ENCODE measurements at regions not wholly inside any gene's neighbourhood (a gene's known extent, or its start where the extent isn't known, plus 50 kb on each side); places are given as distances from the start of the nearest gene placed in this dataset.
"Not testable (repeated sequence)": the region's sequence is repeated elsewhere in the genome, so short reads cannot be mapped to it uniquely, and the experiment has no call there.

DNA sequence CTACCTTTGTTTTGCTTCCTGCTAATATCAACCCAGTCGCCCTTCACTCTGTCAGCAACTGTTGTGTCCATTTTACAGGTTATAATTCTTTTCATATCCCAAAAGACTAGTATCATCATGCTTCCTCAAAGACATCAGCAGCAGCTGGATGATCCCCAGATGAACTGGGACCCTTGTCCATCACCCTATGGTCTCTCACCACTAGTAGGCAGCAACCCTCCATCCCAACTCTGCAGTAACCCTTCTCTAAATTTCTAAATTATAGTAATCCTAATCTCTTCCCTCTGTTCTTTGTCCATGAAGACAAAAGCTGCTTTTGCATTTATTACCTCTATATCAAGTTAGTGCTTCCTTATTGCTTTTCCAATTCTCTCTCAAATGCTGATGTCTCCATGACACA lies 1025.8 kb downstream of the FAM181B start:
- peak in 1 of 2 experiments; percentile 3 for DNase-seq

DNA sequence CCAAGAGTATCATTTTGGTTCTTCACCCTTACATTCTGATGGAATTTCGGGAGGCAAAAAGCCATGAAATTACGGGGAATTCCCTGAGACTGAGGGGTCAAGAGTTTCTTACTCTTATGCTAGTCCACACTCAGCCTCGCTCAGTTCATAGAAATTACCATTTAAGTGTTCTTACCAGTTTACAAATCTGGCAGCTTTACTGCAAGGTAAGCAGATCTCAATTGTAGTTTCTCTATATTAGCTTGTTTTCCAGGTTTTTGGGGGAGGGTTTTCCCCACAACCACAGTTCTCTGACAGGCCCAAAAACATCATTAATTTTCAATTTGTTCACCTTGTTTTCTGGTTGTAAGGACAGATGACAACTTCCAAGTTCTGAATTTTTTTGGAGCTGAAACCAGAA lies 1028.4 kb downstream of the FAM181B start:
- no peak for DNase-seq

DNA sequence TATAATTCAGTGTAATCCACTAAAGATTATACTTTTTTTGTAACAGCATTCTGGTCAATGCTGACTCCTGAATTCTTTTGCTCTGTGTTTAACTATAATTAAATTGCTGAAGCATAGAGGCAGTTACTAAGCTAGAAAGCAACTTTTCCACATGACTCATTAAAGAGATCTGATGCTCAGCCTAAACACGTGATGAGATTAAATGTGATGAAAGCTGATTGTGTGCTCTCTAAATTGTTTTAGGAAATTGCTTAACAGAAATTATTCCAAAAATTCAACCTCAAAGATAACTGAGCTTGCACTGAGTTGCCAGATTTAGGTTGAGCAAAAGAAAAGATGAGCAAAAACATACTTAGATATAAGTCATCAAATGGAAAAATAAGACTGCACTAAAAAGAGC lies 1033.6 kb downstream of the FAM181B start:
- DNase-seq: no peak

DNA sequence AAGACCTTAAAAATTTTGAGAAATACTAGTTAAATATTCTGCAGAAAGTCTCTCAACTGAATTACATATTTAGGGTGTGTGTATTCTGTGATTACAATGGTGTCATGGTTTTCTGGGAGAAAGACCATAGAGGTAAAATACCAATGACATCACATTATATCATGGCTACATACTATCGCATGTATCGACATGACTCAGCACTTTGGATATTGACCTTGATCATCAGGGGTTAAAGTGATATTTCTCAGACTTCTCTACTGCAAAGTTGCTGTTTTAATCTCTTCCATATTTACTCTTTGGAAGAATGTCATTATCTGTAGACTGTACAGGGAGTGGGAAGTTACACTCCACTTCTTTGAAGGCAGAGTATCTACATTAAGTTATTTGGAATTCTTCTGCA lies 1046.6 kb downstream of the FAM181B start:
- no peak for DNase-seq

DNA sequence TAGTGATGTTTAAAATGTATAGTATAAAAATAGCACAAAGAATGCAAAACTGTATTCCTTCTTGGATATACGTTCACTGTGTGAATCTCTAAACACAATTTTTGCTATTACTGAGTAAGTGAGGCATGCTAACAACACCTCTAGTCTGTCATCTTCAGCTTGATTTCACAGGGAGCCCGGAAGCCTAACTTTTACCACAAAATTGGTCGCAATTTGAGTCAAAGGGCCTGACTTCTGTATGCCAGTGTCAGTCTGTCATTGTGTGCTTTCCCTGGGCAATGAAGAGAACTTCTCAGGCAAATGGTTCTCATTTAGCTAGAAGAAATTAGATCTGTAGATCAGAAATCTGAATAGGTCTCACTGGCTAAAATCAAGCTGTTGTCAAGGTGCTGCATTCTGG lies 1059.5 kb downstream of the FAM181B start:
- no peak for DNase-seq

DNA sequence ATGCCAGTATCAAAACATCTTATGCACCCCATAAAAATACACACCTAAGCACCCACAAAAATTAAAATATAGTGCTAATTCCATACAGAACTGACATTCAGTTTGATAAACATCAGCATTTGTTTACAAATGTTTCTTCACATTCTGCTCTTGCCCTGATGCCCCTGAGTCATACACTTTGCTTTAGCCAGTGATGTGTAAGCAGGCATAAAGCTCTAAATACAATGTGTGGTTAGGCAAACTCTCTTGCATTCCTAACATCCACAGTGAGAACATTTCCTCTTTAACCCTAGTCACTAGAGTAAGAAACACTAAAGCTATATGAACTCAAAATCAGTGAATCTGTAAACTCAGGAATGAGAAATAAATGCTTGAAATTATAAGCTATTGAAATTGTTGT lies 1060.7 kb downstream of the FAM181B start:
- no peak for DNase-seq

DNA sequence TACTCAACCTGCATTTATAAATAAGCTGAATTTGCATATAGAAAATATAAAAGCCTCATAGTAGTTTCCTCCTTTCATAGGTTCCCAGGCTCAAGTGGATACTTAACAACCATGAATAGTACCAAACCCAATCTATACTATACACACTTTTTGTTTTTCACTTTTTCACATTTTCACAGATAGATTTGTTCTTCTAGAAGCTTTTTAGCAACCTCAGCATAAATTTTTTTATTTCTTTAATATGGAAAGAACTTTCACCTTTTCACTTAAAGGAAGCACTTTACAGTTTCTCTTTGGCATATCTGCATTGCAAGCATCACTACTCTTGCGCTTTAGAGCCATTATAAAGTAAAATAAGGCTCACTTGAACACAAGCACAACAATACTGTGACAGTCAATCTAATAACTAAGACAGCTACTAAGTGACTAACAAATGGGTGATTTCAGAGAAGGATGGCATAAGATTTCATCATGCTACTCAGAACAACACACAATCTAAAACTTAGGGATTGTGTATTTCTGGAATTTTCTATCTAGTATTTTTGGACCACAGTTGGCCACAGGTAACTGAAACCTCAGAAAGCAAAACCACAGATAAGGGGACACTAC lies 1063.6 kb downstream of the FAM181B start:
- DNase-seq: no peak

DNA sequence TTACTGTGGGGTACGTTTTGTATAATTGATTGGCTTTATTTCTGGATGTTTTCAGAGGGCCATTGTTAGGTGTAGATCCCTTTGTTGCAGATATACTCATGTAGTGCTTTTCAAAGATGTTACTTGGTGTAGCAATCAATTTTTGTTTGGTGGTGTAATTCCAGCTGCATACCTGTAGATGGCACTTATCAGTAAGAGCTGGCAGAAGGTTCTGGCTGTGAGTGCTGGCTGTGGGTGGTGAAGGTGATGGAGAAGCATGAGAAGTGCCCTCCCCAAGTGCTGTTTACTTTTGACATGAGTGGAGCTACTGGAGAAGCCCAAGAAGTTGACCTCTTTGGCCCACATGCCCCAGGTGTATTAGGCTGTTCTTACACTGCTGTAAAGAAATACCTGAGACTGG lies 1074.9 kb downstream of the FAM181B start:
- DNase-seq: peak in 1 of 2 experiments; percentile 6

DNA sequence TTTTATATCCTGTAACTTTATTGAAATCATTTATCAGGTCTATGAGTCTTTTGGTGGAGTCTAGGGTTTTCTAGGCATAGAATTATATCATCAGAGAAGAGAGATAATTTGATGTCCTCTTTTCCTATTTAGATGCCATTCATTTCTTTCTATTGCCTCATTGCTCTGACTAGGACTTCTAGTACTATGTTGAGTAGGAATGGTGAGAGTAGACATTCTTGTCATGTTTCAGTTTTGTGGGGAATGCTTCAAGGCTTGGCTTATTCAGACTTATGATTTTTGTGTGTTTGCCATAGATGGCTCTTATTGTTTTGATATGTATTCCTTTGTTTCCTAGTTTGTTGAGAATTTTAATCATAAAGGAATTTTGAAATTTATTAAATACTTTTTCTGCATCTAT lies 1078.3 kb downstream of the FAM181B start:
- no peak for DNase-seq

DNA sequence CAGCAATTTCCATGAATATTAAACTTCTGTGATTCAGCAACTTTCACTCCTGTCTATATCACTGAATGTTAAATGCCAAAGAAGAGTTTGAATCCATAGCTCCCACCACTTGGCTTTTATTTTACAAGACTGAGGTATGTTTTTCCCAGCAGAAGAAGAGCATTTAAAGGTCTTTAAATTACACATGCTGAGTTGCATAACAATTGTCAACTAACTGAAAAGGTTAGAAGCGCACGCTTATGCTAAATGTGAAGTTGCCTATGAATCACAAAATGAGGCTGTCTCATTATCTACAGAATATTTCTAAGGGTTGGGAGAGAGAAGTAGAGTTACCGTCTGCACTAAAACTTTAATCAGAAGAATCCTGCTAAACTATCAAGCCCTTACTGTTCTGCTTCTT lies 1086.3 kb downstream of the FAM181B start:
- no peak for DNase-seq

DNA sequence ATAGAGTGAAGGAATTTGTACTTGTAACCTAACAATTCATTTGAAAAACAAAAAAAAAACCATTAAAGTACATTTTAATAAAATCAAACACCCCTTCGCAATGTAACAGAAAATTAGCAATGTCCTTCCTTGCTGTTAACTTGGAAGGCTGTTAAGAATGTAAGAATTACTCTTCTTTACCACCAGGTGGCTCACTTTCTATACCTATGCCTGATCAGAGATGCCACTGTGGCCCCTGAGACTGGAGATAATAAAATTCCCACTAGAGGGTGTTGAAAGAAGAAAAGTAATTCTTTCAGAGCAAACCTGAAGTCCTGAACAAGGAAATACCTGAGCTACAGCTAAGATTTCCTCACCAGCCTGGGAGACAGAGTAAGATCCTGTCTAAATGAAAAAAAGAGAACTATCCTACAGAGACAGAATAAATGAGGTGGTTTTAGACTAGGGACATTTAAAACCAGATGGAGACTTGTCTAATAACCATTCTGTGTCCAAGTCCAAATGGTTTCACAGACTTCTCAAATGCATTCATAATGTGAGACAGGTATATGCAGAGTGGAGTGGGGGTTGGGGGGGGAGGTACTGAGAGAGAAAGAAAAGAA lies 1089.3 kb downstream of the FAM181B start:
- peak; percentile 4 to 9 for DNase-seq

DNA sequence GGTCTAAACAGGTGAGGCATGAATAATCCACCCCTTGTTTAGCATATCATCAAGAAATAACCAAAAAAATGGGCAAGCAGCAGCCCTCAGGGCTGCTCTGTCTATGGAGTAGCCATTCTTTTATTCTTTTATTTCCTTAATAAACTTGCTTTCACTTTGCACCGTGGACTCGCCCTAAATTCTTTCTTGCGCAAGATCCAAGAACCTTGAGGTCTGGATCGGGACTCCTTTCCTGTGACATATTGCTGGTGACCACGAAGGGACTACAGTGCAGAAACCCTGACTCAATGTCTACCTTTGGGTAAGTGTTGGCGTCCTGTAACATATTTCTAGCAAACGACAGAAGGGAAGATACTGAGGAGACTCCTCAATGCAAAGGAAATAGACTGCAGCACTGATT lies 1099.2 kb downstream of the FAM181B start:
- DNase-seq: no peak

DNA sequence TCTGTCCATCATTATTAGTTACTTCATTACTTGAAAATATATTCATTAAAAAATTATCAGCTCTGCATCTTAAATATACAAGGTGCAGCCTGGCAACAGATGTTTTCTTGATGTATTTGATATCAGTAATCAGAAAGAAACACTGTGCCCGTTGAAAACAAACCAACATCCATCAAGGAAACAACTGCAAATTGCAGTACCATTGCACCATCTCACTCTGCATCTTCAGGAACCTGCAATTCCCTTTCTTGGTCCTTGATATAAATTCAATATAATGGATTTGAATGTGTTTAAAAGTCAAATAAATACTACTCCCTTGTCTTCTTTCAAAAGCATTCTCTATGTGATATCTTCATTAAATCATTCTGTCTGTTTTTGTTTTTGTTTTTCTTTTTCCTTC lies 1131.2 kb downstream of the FAM181B start:
- DNase-seq: no peak

DNA sequence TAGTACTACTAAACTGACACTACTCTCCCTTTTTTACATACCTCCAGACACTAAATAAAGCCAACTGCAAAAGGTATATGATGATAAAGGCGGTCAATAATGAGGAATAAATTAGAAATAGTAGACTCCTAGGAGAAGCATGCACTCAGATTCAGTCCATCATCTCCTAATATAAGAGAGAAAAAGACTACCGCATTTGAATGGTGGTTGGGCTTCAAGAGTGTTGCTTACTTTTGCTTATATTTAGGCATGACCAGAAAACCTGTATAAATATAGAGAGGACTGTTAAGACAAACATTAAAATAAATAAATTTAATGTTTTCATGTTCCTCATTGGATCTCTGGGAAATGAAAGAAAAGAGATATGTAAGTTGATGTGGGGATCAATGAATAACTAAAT lies 1137.0 kb downstream of the FAM181B start:
- no peak for DNase-seq

DNA sequence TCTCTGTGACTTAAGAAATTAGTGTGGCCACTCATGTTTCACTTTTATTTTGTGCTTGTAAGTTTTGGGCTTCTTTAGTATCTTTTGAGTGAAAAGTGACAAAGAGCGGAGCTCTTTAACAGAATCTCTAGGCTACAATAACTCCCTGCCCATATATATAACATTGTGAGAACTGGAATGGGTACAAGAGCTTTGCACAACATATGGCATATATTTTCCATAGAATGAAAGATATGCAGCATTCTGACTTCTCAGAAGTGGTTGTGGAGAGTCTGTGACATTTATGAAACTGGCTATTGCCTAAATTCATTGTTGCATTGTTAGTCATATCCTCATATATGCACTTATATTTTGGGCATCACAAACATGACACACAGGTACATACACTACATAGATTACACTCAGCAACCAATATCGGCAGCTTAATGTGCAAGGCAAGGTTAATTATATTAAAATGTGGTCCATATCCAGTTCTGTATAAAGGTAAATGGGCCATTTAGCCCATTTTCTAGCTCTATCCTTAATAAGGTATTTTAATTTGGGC lies 1148.2 kb downstream of the FAM181B start:
- no peak for DNase-seq

DNA sequence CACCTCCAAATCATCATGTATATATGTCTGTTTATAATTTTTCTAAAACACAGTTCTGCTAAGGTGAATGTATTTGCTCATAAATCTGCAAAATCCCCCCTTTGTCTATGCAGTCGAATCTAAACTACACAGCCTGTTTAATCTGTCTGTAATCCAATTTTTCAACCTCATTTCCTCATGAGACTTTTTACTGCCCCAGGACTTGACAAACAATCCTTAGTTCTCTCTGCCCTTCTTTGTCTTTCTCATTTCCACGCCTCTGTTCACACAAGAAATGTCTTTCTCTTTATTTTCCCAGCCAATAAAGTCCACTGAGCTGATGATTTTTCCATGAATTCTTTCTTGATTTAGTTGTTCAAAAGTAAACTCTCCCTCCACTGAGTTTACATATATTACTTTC lies 1154.3 kb downstream of the FAM181B start:
- DNase-seq: no peak

DNA sequence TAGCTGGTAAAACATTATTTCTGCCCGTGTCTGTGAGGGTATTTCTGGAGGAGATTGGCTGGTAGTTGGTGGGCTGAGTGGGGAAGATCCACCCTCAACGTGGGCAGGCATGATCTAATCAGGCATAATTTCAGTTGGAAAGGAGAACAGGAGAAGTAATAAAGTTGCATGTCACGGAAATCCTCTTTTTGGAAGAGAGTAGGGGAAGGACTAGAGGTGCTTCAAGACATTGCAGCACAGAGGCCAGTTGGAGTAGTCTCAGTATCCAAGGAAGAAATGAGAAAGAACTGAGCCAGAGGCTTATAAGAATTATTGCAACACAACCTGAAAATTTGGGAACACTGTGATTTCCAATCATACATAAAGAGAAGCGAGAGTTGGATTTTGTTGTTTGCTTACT lies 1155.1 kb downstream of the FAM181B start:
- DNase-seq: no peak

DNA sequence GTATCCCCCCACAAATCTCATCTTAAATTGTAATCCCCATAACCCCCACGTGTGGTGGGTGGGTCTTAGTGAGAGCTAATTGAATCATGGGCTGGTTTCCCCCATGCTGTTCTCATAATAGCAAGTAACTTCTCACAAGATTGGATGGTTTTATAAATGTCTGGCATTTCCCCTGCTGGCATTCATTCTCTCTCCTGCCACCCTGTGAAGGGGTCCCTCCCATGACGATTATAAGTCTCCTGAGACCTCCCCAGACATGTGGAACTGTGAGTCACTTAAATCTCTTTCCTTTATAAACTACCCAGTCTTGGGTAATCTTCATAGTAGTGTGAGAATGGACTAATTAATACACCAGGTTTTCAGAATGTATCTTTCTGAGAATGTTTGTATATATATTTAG lies 1159.4 kb downstream of the FAM181B start:
- no peak for DNase-seq

DNA sequence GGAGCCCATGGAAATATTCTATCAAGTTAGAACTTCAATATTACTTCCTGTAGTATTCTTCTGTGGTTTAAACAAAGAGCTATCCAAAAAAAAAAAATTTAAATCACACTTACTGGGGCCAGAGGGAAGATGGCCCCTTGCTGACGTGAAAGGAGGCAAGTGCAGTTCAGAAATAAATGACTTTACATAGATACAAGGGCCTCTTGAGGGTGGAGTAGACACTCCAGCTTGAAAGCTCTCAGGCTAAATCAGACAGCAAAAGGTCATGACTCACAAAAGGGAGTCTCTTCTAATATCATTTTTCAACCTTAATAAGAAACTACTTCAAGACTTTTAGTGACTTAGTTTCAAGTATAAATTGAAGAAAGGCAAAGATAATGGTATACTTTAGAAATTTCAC lies 1160.3 kb downstream of the FAM181B start:
- DNase-seq: no peak

DNA sequence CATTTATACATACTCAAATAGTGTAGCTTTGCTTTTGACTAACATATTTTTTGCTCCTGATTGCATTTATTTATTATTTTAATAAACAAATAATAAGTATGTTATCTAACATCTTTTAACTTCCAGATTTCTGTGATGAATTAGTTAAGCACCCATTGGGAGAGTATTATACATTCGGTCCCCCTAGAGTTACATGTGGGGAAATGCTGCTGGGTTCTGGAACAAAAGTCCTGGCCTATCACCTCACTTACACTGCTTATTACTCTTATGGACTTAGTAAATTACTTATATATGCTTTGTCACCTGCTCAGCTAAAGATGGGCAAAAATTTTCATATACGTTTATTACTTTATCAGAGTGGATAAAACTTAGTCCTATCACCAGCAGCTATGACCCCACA lies 1163.0 kb downstream of the FAM181B start:
- DNase-seq: no peak

DNA sequence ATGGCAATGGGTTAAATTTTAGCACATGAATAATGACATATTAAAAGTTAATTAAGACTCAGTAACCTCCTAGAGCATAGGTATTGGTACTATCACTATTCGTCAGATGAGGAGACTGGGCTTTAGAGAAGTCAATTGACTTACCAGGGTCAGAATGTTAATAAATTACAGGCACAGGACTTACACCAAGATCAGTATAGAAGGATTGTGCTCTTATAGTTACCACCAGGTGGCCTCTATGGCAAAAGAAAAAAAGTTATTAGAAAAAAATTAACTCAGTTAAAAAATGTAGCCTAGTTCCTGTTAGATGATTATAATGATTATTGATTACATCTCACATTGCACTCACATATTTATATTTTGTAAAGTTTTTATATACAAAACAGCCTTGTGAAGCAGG lies 1163.7 kb downstream of the FAM181B start:
- DNase-seq: no peak

DNA sequence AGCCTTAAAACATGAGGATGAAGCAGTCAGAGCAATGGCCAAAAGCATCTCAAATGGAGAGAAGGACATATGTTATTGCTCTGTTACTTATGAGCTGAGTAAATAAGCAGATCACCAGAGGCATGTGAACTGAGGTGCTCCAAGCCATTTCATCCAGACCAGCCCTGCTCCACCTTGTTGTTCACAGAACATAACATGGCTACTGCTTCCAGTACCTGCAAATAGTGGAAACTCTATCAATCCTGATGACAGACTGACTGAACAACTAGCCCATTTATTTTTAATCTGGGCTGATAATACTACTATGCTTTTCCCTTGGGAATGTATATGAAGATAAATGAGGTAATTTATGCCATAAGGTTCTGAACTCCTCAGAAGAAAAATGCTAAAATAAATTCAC lies 1164.7 kb downstream of the FAM181B start:
- DNase-seq: no peak

DNA sequence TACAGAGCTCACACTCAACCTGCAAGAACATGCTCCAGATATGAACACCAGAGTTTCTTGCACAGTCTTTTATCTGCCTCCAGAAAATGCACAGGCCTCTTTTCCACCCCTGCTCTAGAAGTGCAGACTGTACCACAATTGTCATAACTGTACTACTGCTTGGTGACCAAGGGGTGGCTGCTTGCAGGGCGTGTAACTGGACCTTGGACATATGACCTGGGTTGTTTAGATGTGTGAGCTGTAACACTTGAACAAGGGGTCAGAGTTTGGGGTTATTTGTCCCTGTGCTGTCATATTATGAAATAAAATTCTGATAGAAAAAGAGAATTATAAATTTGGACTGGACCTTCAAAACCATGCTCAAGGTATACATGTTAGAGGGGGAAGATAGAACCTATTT lies 1185.5 kb downstream of the FAM181B start:
- no peak for DNase-seq

DNA sequence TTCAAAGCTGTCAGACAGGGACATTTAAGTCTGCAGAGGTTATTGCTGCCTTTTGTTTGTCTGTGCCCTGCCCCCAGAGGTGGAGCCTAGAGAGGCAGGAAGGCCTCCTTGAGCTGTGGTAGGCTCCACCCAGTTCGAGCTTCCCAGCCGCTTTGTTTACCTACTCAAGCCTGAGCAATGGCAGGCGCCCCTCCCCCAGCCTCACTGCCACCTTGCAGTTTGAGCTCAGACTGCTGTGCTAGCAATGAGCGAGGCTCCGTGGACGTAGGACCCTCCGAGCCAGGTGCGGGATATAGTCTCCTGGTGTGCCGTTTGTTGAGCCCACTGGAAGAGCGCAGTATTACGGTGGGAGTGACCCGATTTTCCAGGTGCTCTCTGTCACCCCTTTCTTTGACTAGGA lies 1193.9 kb downstream of the FAM181B start:
- DNase-seq: not testable (repeated sequence)

DNA sequence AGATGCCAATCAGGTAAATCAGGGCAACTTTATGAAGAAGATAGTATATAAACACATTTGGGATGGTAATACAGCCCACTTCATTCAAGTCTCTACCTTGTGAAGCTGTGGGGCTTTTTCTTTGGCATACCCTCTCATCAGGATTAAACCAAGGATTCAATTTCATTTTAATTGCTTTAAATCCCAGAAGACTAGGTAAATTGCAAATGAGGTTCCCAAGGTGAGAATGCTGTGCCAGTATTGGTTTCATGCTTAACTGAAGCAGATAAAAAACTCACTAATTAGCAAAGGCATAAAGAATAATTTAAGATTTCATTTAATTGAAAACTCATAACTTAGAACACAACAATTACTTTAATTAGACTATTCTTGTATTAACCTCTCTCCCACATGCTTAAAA lies 1218.1 kb downstream of the FAM181B start:
- DNase-seq: no peak
